Effector CD8-positive, alpha-beta T cell (primary cell): ENCODE measurements at regions not wholly inside any gene's neighbourhood (a gene's known extent, or its start where the extent isn't known, plus 50 kb on each side); places are given as distances from the start of the nearest gene placed in this dataset.
"Not testable (repeated sequence)": the region's sequence is repeated elsewhere in the genome, so short reads cannot be mapped to it uniquely, and the experiment has no call there.

Experiments
- DNase-seq: peaks from one replicate; lab custom pipeline; 2025; lab: John Stamatoyannopoulos, UW

DNA sequence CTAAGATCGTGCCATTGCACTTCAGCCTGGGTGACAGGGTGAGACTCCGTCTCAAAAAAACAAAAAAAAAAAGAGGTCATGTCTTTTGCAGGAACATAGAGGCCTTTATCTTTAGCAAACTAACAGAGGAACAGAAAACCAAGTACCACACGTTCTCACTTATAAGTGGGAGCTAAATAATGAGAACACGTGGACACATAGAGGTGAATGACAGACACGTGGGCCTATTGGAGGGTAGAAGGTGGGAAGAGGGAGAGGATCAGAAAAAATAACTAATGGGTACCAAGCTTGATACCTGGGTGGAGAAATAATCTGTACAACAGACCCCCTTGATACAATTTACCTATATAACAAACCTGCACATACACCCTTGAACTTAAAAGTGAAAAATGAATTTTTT is 401.4 kb upstream of the NAALADL2 start:
- no peak for DNase-seq

DNA sequence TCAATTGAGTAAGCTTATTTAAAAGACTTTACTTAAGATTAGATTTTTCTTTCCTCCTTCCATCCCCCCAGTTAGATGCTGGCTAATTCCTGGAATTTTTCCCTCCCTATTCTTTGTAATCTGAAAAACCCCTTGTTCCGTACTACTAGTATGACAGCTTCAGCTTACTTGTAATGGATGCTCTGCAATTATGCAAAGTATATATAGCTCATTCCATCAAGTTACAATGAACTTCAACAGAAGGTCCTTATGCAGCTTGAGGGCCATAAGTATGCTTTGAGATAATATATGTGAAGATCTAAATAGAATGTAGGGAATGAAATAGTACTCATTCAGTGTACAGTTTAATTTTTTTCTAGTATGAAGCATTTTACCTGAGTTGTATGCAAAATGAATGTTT is 398.3 kb upstream of the NAALADL2 start:
- DNase-seq = no peak

DNA sequence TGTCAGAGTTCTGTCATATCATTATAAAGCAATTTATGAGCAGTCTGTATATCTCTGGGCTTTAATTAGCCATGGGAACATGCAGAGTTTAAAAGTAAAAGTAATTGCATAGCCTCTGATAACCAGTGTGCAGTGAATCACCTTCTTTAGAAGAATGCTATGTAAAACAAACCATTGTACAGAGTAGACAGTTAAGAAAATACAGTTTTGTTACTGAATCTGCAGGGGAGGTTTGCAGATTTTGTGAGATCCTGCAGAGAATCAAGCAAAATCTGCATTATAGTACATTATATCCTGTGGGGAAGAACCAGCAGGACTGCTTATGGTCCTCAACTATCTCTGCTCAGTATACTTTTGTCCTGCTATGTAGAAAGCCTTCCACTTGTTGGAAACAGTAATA is 396.2 kb upstream of the NAALADL2 start:
- no peak for DNase-seq

DNA sequence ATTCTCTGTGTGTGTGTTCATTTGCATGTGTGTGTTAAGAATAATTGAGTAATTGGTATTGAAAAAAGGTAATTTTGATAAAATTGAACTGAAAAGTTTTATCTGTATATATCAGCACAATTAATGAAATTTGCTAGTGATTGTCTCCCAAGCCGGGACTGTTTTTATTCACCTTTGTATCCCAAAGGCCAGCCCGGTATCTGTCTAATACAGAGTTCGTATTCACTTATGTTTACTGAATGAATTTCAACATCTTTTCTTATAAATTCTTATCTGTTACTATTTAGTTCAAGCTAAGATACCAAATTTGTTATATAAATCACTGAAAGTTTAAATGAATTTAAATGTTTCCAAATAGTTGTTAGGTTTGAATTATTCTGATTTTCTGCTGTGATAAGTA is 394.0 kb upstream of the NAALADL2 start:
- no peak for DNase-seq

DNA sequence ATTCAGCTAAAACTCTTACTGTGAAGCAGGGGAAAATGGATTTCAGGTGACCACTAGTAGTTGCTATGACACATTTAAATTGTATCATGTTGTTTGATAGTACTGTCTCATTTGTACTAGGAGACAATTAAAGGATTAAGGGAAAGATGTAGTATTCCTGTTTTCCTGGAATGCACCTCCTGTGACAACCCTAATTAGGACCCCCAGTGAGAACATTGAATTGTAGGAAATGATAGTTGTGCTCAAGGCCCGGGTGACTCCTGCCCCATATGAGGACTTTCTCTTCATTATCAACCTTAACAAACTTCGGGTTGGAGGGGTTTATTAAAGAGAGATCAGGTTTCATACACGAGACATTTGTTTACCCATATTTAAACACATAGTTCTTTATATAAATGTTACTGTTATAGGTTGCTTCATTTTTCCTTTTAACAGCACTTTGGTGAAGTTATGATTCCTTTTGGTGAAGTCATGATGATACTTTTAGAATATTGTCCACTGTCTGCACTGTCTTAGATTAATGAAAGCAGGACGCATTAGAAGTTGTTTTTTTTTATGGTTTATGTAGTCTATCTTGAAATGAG is 392.6 kb upstream of the NAALADL2 start:
- no peak for DNase-seq

DNA sequence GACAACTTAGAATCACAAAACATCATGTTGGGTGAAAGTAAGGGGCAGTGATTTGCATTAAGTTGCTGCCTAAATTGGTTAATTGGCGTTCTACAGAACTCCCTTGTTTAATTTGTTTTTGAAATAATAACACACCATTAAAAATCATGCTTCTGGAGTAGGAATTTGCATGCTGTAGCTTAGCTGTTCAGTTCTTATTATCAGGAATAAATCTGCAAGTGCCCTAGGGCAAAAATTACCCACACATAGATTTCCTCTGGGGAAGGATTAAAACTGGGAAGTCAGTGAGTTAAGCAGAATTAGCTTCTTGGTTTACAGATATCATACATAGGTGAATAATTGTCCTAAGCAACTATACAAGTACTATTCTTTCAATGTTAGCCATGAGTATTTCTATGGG is 381.6 kb upstream of the NAALADL2 start:
- no peak for DNase-seq

DNA sequence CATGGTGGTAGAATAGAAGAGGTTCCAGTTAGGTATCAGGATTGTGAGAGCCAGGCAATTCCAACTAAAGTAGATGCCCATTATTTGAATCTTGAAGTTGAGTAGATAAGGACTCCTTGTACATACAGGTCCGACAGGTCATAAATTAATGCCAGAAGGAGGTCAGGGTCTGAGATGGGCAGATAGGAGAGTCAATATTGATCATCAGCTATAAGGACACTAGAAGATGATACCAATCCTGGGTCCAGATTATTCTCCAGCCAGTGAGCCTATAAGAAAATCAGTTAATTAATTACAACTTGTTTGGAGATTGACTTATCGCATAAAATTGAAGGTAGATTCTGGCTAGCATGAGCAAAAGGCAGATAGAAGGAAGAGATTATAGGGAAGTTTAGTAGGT is 378.4 kb upstream of the NAALADL2 start:
- no peak for DNase-seq

DNA sequence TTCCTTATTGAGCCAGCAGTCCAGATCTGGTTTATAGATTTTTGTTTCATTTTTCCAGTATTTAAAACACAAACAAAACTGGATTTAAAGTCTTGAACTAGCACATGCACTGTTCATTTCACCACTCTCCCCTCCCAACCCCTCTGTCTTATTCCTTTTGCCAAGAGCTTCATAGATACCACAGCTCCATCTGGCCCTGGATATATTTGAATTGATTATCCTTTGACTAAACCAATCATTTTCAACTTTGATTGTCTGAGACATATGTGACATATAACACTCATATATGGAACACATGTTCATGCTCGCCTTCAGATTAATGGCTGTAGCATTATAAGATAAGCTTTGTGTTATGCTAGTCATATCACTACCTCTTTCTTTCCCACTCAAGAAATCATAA is 376.6 kb upstream of the NAALADL2 start:
- DNase-seq = no peak

DNA sequence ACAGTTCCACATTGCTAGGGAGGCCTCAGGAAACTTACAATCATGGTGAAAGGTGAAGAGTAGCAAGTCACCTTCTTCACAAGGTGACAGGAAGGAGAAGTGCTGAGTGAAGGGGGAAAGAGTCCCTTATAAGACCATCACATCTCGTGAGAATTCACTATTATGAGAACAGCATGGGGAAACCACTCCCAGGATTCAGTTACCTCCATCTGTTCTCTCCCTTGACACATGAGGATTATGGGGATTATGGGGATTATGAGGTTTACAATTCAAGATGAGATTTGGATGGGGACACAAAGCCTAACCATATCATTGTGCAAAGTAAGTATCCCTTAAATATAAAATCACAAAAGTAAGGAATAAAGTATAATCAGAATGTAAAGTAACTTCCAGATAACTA is 375.9 kb upstream of the NAALADL2 start:
- DNase-seq = no peak

DNA sequence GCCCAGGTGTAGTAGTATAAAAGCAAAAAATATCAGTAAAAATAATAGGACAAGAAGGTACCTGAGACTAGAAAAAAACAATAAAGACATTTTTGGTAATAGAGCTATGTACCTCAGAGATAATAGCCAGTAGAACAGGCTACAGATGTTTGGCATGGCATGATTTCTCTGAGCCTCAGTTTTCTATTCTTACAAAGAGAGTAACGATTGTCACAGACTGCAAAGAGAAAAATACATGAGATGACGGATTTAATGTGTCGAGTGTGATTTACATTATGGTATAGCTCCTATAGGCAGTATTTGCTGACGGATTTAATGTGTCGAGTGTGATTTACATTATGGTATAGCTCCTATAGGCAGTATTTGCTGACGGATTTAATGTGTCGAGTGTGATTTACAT is 375.3 kb upstream of the NAALADL2 start:
- not testable (repeated sequence) for DNase-seq

DNA sequence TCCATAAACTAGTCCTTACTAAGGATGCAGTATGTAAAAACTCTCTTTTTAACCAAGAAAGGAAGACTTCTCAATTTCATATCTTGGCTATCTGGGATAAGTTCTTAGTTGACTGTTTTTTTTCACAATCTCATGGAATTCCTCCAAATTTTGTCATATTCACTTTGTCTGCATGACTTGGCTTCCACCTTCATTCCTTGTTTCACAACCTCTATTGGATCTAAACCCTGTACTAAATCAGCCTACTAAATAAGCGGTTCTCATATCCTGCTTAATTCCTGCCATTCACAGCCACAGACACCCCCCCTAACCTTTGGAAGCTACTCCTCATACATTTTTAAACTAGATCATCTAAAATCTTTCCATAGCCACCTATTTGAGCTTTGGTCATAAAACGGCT is 370.6 kb upstream of the NAALADL2 start:
- DNase-seq = no peak

DNA sequence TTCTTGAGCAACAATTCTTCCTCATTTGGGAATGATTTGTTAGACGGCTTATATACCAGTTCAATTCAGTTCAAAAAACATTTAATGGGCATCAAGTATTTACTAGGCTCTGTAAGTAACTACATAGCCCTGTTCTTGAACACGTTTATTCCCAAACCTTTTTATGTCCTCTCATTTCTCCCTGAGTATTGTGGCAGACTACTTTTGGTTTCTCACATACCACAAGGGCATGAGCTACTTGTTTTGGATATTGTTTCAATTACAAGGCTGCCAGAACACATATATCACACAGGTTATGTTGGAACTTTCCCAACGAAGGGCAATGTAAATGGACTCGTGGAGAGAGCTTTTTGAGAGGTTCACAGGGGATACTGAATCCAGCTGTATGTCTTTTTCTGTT is 363.8 kb upstream of the NAALADL2 start:
- DNase-seq = no peak

DNA sequence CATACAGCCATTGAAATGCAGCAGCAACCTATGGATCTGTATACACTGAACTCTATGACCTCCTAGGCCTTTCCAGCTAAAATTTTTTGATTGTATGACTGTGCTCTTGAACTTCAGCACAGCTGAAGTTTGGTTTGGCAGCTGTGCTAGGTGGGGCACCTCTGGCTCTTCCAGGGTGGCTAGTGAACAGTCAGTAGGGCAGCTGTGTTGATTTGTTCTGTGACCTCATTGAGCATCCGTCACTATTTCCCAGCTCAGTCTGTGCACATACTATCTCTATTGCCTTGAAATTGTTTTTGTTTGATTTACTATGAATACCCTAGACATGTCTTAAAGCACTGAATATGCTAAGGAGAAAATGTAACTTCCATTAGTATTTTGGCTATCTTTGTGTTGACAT is 363.2 kb upstream of the NAALADL2 start:
- no peak for DNase-seq

DNA sequence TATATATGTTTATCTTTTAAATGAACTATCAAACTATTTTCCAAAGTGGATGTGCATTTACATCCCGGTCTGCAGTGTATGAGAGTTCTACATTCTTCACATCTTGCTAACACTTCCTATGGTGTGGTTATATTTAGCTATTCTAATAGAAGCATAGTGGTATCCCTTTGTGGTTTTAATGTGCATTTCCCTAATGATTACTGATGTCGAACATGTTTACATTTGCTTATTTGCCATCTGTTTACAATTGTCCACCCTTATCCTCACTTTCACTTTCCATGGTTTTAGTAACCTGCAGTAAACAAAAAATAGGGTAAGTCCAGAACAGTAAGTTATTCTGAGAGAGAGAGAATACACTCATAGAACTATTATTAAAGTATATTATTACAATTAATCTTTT is 360.5 kb upstream of the NAALADL2 start:
- no peak for DNase-seq

DNA sequence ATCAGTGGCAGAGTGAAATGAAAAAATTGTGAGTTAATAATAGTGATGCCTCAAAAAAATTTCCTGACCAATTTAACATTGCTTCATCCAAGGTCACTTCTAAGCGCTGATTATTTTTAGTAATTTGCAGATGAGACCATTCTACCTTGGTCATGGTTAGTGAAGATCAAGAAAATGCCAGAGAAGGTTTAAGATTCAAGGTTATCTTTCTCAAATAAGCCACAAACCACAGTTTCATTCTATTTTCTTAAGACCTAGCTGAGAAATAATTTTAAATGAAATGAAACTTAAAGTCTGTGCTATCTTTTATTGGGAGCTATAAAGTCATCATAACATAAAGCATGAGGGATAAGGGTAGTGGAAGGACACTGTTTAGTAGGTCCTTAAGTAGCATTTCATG is 353.9 kb upstream of the NAALADL2 start:
- no peak for DNase-seq

DNA sequence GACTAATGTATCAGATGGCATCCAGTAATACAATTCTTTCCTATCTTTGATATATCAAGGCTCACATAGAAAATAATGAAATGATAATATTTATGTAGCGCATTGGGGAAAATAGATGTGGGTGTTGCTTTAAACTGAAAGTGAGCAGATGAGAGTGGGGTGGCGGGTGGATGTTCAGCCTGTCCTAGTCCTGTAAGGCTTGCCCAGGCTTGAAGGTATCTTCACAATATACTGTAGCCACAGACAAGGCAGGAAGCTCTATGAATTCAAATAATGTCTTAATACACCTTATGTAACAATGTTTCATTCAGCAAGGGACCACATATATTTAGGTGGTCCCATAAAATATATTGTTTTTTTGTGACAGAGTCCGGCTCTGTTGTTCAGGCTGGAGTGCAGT is 334.9 kb upstream of the NAALADL2 start:
- no peak for DNase-seq

DNA sequence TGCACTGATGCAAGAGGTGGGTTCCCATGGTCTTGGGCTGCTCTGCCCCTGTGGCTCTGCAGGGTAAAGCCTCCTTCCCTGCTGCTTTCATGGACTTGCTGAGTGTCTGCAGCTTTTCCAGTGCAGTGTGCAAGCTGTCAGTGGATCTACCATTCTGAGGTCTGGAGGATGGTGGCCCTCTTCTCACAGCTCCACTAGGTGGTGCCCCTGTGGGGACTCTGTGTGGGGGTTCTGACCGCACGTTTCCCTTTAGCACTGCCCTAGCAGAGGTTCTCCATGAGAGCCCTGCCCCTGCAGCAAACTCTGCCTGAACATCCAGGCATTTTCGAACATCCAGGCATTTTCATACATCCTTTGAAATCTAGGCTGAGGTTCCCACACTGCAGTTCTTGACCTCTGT is 329.8 kb upstream of the NAALADL2 start:
- DNase-seq = no peak

DNA sequence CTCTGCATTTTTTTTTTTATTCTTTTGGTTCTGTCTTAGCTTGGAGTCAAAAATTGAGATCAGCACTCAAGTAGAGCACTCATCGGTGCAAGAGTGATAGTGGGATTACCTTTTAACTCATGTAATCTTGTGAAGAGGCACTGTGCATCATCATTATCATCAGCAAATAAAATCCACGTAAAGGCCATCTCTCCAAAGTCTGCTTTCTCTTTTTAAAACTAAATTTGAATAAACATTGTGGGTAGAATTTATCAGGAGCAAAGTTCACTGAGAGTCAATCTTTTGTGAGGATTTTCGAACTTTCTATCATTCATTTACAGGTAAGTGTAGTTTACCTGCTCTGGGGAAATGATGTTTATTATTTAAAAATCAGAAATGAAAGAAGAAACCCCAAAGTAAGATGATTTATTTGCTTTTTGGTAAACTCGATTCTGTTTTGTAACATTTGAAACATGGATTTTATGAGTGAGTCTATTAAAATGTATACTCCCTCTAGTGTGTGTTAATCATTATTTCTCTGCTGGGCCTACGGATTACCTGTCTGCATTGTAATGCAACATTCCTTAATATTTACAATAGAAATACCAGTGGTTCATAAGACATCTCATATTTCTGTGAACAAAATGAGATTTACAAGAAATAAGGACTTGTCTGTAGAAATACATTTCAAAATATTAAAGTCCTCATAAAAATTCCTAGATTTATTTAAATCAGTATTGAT is 327.7 kb upstream of the NAALADL2 start:
- no peak for DNase-seq

DNA sequence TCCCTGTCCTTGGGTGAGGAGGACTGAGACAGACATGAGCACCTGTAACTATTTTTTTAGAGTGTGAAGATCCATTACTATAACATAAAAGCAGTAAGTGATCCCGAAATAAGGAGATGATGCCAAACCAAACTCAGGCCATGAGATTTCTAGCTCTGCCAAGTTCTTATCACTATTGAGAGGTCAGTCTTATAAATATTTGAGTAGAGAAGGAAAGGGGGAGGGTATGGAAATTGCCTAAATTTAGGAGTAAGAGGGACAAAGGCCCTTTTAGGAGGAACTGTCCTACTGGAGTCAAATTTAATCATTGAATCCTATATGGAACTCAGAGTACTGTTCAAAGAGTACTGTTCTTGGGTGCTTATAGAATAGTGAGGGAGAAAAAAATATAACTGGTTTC is 326.9 kb upstream of the NAALADL2 start:
- DNase-seq = no peak

DNA sequence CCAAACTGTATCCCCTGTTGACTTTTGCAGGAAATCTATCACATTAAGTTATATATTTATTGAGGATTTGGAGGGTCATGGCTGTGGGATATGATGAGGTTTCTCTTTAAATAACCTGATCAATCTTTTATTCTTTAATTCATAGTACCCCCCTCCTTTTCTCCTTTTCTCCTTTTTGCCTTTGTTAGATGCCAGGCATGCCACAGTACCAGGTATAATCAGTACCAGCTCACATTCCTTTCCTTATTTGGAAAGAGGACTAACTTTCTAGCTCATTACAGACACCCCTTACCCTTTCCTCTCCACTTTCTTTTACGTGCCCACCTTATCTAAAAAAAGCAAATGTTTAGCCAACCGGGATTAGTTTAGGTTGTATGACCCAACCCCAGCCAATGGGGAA is 326.4 kb upstream of the NAALADL2 start:
- DNase-seq = no peak

DNA sequence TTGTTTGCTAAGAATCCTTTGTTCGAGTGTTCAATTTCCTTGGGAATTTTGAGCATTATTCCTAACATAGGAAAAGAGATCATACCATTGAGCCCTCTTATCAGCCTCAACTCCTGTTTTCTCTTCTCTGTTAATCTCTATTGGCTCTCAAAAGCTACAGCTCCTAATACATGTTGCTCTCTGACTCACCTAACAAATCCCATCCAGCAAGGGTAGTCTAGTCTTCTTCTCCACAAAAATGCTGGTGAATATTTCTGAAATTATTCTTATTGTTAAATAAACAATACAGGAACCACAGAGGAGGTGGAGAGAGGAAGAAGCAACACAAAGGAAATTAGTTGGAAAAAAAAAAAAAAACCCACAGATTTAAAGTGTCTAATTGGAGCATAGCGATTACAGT is 325.8 kb upstream of the NAALADL2 start:
- no peak for DNase-seq

DNA sequence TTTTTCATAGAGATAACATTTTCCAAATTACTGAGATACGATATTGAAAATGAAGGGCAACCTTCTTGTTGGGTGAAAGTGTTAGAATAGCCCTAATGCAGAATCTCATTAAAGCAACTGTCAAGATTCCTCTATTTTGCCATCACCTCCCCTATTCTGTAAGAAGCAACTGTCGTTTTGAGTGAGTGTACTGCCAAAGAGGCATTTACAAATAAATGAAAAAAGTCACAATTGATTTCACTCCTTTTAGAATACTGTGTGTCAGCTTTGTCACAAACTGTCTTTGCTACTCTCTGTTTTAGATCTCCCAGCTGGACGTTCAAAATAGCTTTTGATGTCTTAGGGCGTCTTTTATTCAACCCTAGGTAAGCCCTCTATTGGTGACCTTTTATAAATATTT is 322.8 kb upstream of the NAALADL2 start:
- DNase-seq = no peak

DNA sequence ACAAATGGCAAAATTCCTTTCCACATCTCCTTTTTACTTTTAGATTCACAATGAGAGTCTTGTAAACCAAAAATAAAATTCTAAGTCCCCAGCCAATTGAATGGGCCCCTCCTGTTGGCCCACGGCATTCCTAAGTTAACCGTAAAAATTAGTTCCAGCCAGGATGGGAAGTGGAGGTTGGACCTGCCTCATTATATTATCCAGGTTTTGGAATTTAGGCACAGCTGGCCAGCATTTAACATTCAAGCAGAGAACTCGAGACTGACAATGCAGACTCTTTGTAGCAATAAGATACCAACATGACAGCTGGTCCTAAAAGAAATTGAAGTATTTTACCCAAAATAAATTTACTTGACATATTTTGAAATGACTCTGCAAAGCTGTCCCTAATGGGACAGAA is 321.0 kb upstream of the NAALADL2 start:
- no peak for DNase-seq
